Activated naive CD4-positive, alpha-beta T cell treated with anti-CD3 and anti-CD28 coated beads, Interleukin-2, amount 50 U/mL, for 72 hours (primary cell): ENCODE measurements at regions not wholly inside any gene's neighbourhood (a gene's known extent, or its start where the extent isn't known, plus 50 kb on each side); places are given as distances from the start of the nearest gene placed in this dataset.

Experiments
- ATAC-seq, 2 donors: fragments of 150-1000 bp; cut with Tn5 transposase; 2 replicates each; pipeline ENCODE4 v1.10.0; 2021; ENCODE audit warnings: mild to moderate bottlenecking in 2 of 2, moderate library complexity in 2 of 2
- DNase-seq, 2 donors: peaks; one replicate each; pipeline ENCODE4 v3.0.0; 2021 to 2022; ENCODE audit warnings: low spot score in 2 of 2
- H3K27ac Mint-ChIP-seq, 2 donors: one replicate each; pipeline ENCODE4 v1.8.0; 2022; ENCODE audit warnings: mild to moderate bottlenecking in 2 of 2, mixed read lengths in 2 of 2
- H3K36me3 Mint-ChIP-seq, 2 donors: one replicate each; pipeline ENCODE4 v1.8.0; 2022; ENCODE audit warnings: mixed read lengths in 2 of 2
- H3K9me3 Mint-ChIP-seq, 2 donors: one replicate each; pipeline ENCODE4 v1.8.0; 2022; ENCODE audit warnings: mixed read lengths in 2 of 2

DNA sequence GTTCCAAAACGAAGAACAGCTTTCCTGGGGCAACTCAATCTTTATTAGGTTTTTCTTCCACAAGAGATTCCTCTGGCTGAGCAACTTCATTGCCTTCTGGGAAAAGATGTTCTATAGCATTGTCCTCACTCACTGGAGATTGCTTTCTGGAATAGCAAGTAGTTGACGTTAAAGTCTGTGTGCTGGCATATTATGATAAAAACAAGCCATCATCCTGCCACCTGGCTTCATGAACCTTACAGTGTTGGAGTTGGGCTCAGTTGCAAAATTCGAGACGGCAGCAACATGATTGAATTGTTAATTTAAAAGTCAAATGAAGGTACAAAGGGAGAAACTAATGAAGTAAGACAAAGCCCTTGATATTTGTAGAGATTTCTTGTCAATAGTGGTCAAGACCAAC lies 140.5 kb upstream of the PEX5L start:
- no peak for DNase-seq
- H3K36me3 Mint-ChIP-seq = no peaks in the 10 kb centered on the region
- H3K9me3 Mint-ChIP-seq = peaks cover 8 to 11% of the 10 kb centered on the region in 2 donors

GRCh38 chr3:180179562-180179961 lies 142.8 kb upstream of the PEX5L start:
- Mint-ChIP-seq H3K36me3 (no peaks in the 10 kb centered on the region), H3K9me3 (peaks cover 4 to 5% of the 10 kb centered on the region in 2 donors), H3K27ac (no peak overlapping the region)
- DNase-seq (no peak), ATAC-seq (no peak)

More for the DNA sequence above, 140.5 kb upstream of the PEX5L start:
- ATAC-seq = no peak
- no peak overlapping the region for H3K27ac Mint-ChIP-seq

DNA sequence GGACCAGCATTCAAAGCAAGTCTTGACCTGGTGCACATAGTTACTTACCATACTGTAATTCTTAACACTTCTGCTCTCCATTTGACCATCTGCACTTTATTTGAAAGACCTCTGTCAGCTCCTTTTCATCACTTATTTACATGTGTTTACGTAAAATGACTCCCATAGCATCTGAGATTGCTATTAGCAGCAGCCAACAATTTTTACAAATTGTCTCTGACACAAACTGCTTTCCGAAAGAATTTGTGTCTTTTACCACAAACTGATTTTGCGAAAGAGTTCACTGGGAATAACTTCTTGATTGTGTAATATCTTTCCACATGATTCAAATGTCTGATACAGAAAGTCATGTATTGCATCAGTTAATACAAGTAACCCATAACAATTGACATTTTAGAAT lies 144.1 kb upstream of the PEX5L start:
- H3K36me3 Mint-ChIP-seq = no peaks in the 10 kb centered on the region
- H3K9me3 Mint-ChIP-seq = peaks cover 0 to 5% of the 10 kb centered on the region in 2 donors
- no peak overlapping the region for H3K27ac Mint-ChIP-seq
- ATAC-seq (no peak), DNase-seq (no peak)

DNA sequence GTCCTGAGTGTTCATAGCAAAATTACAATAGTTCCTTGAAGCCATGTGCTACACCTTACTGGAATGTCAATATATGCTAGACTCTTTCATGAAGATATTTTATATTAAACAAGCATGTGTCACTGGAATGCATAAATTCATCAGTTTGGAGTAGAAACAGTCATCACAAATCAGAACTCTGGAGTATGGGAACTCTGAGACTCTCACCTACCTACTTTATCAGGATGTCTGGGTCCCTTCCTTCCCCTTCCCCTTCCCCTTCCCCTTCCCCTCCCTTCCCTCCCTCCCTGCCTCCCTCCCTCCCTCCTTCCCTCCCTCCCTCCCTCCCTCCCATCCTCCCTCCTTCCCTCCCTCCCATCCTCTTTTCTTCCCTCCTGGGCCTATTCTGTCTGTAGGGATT lies 144.7 kb upstream of the PEX5L start:
- DNase-seq = no peak
- H3K27ac Mint-ChIP-seq = no peak overlapping the region
- H3K36me3 Mint-ChIP-seq = no peaks in the 10 kb centered on the region
- no peak for ATAC-seq
- H3K9me3 Mint-ChIP-seq = peaks cover 0 to 5% of the 10 kb centered on the region in 2 donors

DNA sequence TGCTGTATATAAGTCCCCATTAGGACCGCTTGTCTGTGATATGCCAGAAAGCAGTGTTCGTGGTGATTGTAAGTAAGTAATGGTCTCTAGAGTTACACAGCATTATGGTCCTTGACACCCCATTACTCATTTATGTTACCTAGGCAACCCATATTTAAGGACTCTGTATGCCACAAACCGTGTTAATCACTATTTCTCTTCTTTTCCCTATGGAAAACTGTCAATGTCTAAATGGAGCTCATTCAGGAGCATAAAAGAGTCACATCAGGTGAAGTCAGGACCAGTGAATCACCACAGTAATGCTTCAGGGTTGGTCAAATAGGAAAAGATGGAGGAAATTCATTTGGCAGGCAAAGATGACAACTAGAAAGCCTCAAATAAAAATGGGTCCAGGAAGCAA lies 146.6 kb upstream of the PEX5L start:
- ATAC-seq (no peak), DNase-seq (no peak)
- peaks cover 0 to 5% of the 10 kb centered on the region in 2 donors for H3K9me3 Mint-ChIP-seq
- no peaks in the 10 kb centered on the region for H3K36me3 Mint-ChIP-seq
- H3K27ac Mint-ChIP-seq = no peak overlapping the region

DNA sequence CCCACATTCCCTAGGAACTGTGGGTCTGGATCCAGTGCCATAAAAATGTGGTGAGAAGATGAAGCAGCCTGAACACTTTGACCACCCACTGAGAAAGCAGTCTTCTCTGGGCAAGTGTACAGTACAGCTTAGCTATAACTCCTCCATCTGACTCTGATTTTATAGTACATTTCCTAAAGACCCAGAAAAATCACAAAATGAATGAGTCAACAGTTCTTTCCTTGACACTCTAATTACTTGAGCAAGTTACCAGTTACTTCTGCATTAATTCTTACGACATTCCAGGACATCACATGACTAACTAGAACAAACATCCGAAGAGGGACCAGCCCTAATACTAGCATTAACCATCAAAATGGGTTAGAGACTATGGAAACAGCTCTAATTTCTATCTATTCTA lies 148.1 kb upstream of the PEX5L start:
- Mint-ChIP-seq H3K36me3 (no peaks in the 10 kb centered on the region), H3K27ac (no peak overlapping the region), H3K9me3 (peaks cover 4 to 5% of the 10 kb centered on the region in 2 donors)
- ATAC-seq (no peak), DNase-seq (no peak)

DNA sequence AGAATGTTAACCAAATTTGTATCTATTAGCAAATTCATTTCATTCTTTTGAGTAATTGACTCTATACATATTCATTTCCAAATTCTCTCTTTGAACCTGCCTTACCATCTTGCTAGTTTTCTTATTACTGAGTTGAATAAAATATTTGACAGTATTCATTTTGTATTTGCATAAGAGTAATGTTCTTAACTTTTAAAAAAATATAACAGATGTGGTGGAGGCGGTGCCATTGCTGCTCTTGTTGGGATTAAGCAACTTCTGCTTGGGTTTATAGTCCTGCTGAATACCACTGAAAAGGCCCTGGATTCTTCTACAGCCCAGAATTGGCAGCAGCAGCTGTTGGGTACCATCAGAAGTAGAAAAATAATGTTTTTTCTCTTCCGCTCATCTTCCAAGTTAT lies 148.9 kb upstream of the PEX5L start:
- no peak for DNase-seq
- H3K36me3 Mint-ChIP-seq = no peaks in the 10 kb centered on the region
- ATAC-seq = no peak
- H3K9me3 Mint-ChIP-seq = peaks cover 4 to 5% of the 10 kb centered on the region in 2 donors
- no peak overlapping the region for H3K27ac Mint-ChIP-seq

- Mint-ChIP-seq H3K9me3 (peaks cover 0 to 4% of the 10 kb centered on the region in 2 donors), H3K27ac (no peak overlapping the region), H3K36me3 (no peaks in the 10 kb centered on the region)
- peak; percentile 39 to 84 for ATAC-seq
- DNase-seq = no peak
Measured at GRCh38 chr3:180188512-180189309, 152.0 kb upstream of the PEX5L start.

GRCh38 chr3:180189310-180189648 lies 152.5 kb upstream of the PEX5L start:
- DNase-seq (no peak), ATAC-seq (peak in 1 of 2 donors; percentile 55)
- Mint-ChIP-seq H3K27ac (no peak overlapping the region), H3K36me3 (no peaks in the 10 kb centered on the region), H3K9me3 (peaks cover 0 to 4% of the 10 kb centered on the region in 2 donors)

DNA sequence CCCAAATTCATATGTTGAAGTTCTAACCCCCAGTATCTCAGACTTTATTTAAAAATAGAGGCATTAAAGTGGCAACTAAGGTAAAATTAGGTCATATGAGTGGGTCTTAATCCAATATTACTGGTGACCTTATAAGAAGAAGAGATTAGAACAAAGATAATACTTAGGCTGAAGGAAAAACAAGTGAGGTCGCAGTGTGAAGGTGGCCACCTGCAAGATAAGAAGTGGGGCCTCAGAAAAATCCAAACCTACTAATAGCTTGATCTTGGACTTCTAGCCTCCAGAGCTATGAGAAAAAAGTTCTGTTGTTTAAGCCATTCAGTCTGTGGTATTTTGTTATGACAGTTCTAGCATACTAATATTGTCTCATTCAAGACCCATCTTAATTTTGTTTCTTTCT lies 159.9 kb upstream of the PEX5L start:
- H3K9me3 Mint-ChIP-seq = no peaks in the 10 kb centered on the region
- no peaks in the 10 kb centered on the region for H3K36me3 Mint-ChIP-seq
- no peak for ATAC-seq

DNA sequence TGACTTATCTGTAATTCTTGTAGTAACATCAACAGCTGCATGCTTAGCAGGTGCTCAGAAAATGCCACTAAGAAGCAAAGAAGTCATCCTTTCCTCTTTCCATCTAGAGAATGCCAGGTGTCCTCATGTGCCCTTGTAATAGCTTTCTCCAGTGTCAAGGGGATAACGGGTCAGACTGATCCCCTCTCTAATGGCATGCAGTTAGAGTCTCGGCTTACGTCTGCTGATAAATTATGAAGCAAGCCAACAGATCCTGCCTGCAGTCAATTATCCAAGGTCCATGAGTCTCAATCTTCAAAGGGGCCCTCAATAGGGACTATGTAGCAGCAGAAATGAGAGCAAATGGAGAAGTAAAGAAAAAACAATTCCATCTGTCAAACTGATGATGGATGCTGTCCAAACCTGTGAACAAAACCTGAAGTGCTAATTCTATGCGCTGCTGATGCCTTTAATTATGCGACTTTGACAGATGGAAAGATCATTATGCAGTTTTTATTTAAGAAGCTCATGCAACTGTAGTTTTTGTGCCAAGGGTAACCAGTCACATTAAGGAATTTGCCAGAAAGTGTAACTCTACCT lies 162.8 kb upstream of the PEX5L start:
- DNase-seq = no peak
- no peak for ATAC-seq
- Mint-ChIP-seq H3K27ac (no peak overlapping the region), H3K36me3 (no peaks in the 10 kb centered on the region), H3K9me3 (peaks cover 0 to 2% of the 10 kb centered on the region in 2 donors)

More for the DNA sequence above, 159.9 kb upstream of the PEX5L start:
- DNase-seq = no peak
- no peak overlapping the region for H3K27ac Mint-ChIP-seq

DNA sequence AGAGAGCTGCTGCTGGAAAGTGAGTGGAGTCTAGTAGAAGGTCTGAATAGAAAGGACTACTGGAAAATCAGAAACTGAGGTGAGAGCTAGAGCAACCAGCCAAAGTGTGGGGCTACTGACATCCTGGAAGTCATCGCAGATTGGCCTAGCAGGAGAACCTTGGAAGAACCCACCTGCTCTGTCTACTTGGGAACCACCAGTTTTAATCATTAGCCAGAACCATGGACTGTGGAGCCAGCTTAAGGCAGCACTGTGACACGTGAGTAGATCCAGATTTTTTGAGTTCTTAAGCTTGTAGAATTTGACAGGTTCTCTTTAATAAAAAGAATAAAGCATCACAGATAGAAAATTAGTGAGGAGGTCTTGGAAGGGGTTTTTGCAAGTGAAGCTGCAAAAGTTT lies 179.1 kb upstream of the PEX5L start:
- DNase-seq (no peak), ATAC-seq (no peak)
- Mint-ChIP-seq H3K36me3 (no peaks in the 10 kb centered on the region), H3K9me3 (peaks cover 15 to 21% of the 10 kb centered on the region in 2 donors), H3K27ac (no peak overlapping the region)

DNA sequence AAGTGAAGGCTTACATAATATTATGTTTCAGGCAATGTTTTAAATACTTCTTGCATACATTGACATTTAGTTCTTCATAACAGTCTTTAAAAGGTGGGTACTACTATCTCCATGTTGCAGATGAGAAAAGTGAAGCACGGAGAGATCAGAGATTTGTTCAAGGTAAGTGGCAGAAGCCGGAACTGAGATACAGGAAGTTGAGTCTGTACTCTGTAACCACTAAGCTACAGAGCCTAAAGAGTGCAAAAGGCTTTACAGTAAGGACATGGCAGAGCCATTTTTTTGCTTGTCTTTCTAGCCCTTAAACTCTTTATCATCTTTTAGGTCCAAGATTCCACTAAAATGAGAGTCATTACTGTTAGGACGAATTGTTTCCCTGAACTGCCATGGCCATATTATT lies 186.5 kb upstream of the PEX5L start:
- Mint-ChIP-seq H3K9me3 (peaks cover 10 to 17% of the 10 kb centered on the region in 2 donors), H3K36me3 (peaks cover 0 to 10% of the 10 kb centered on the region in 2 donors), H3K27ac (no peak overlapping the region)
- ATAC-seq (no peak), DNase-seq (no peak)

- ATAC-seq (no peak), DNase-seq (no peak)
- peaks cover 4 to 18% of the 10 kb centered on the region in 2 donors for H3K36me3 Mint-ChIP-seq
- H3K27ac Mint-ChIP-seq = no peak overlapping the region
- H3K9me3 Mint-ChIP-seq = peaks cover 17 to 27% of the 10 kb centered on the region in 2 donors
Measured at GRCh38 chr3:180229113-180229512, 192.4 kb upstream of the PEX5L start.

DNA sequence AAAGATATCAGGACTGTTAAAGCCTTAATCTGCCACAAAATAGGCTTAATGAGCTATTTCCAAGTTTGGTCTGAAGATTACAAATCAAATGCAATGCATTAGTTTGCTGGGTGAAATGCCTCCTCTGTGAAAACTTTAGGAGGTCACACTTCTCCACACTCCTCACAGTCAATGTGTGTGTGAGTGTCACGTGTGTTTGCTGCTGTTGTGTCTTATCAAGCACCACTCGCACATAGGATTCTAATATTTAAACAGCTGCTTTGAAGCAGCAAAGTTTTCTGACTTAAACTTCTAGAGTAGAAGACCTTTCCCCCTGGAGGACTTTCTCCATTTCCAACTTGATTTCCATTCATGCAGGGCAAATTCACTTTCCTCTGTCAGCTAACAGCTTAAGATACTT lies 203.2 kb upstream of the PEX5L start:
- no peak for ATAC-seq
- no peaks in the 10 kb centered on the region for H3K36me3 Mint-ChIP-seq
- DNase-seq = no peak
- H3K9me3 Mint-ChIP-seq = peaks cover 10 to 11% of the 10 kb centered on the region in 2 donors
- no peak overlapping the region for H3K27ac Mint-ChIP-seq

GRCh38 chr3:180246688-180247195 lies 210.0 kb upstream of the PEX5L start:
- ATAC-seq (no peak), DNase-seq (no peak)
- H3K9me3 Mint-ChIP-seq = peaks cover 7 to 13% of the 10 kb centered on the region in 2 donors
- H3K27ac Mint-ChIP-seq = no peak overlapping the region
- H3K36me3 Mint-ChIP-seq = no peaks in the 10 kb centered on the region

DNA sequence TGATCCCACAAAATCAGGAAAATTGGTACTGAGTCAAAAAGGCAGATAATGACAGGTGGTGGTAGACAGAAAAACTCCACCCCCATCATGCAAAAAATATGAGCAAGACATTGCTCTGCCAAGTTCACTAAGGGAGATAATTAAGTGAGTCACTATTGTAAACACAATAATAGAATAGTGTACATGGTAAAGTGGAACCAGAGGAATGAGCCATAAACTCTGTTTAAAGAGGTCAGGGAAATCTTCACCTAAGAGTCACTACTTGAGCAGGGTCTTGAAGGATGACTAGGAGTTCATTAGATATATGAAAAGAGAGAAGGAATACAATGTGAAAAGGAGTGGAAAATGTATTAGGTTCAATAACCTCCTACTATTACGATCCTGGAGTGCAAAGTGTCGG lies 213.4 kb upstream of the PEX5L start:
- DNase-seq = no peak
- H3K9me3 Mint-ChIP-seq = peaks cover 8 to 11% of the 10 kb centered on the region in 2 donors
- no peaks in the 10 kb centered on the region for H3K36me3 Mint-ChIP-seq
- H3K27ac Mint-ChIP-seq = no peak overlapping the region
- no peak for ATAC-seq

- H3K27ac Mint-ChIP-seq = no peak overlapping the region
- DNase-seq (no peak), ATAC-seq (no peak)
- H3K9me3 Mint-ChIP-seq = peaks cover 10 to 13% of the 10 kb centered on the region in 2 donors
- H3K36me3 Mint-ChIP-seq = no peaks in the 10 kb centered on the region
Measured at GRCh38 chr3:180252683-180253082, 215.9 kb upstream of the PEX5L start.
